K562 (cell line): ENCODE measurements at regions not wholly inside any gene's neighbourhood (a gene's known extent, or its start where the extent isn't known, plus 50 kb on each side); places are given as distances from the start of the nearest gene placed in this dataset.

Experiments
- ATAC-seq: fragments of 200-7000 bp; cut with Tn5 transposase; 3 replicates; pipeline ENCODE4 v1.9.1; 2020; ENCODE audit warnings: moderate library complexity
- BruUV-seq: library from RNA; stranded (reverse); fragments of 400-500 nt; replicated peaks from 2 replicates; lab custom pipeline; 2021; lab: Mats Ljungman, UMichigan
- CTCF ChIA-PET: fragments of 300-600 bp; formaldehyde crosslinking; extraction: SDS; loops from one replicate; lab custom pipeline; 2021; ENCODE audit warnings: low intra/inter-chr PET ratio; lab: Yijun Ruan, JAX
- POLR2A ChIA-PET: fragments of 300-600, 350-650 bp; sonication (Branson Sonifier 250); formaldehyde crosslinking; extraction: SDS; loops from one replicate; lab custom pipeline; 2021; ENCODE audit warnings: antibody characterized with exemption, inconsistent platforms; lab: Yijun Ruan, JAX
- DNase-seq, 4 experiments: peaks; one replicate each; pipeline versions ENCODE4 v3.0.0 to v3.0.0-alpha.2; 2011 to 2018; ENCODE audit warnings: low spot score in 3 of 4, mixed read lengths in 3 of 4; ENCODE audit errors: extremely low read depth in 1 of 4
- FAIRE-seq: peaks from 2 replicates; lab custom pipeline; 2011; peaks lifted over from hg19 to GRCh38; lab: Jason Lieb, UNC
- H2AFZ ChIP-seq: 2 replicates; pipeline ENCODE4 v1.6.0; 2011; ENCODE audit warnings: low read depth, low read length, control low read depth, inconsistent platforms
- H3K27ac ChIP-seq: fragments of 200-600 bp; 3 replicates; pipeline ENCODE4 v1.8.0; 2011; ENCODE audit warnings: low read depth, mild to moderate bottlenecking, control low read depth, inconsistent platforms, low read length, moderate library complexity, mixed read lengths; ENCODE audit errors: extremely low read depth
- H3K27me3 ChIP-seq, 2 experiments: fragments of 300-600 bp in 1 of 2; 2 replicates in 1 of 2; 3 replicates in 1 of 2; pipeline versions ENCODE4 v1.6.0 to v1.8.0; 2011; ENCODE audit warnings: inconsistent platforms in 2 of 2, low read length in 2 of 2, mild to moderate bottlenecking in 1 of 2, mixed read lengths in 1 of 2, moderate library complexity in 1 of 2; ENCODE audit not compliant: control insufficient read depth in 2 of 2, insufficient read depth in 2 of 2
- H3K36me3 ChIP-seq: fragments of 300-600 bp; 3 replicates; pipeline ENCODE4 v1.8.0; 2011; ENCODE audit warnings: mild to moderate bottlenecking, low read length, inconsistent platforms; ENCODE audit not compliant: control insufficient read depth, insufficient read depth
- H3K4me1 ChIP-seq, 2 experiments: fragments of 200-600 bp in 1 of 2; replicated peaks in 1 of 2; 2 replicates in 1 of 2; 3 replicates in 1 of 2; pipeline versions ENCODE4 v1.5.1 to v1.8.0; 2011; ENCODE audit warnings: inconsistent platforms in 2 of 2, low read length in 2 of 2, mild to moderate bottlenecking in 1 of 2, mixed read lengths in 1 of 2, moderate library complexity in 1 of 2; ENCODE audit not compliant: control insufficient read depth in 2 of 2, insufficient read depth in 2 of 2
- H3K4me2 ChIP-seq: 2 replicates; pipeline ENCODE4 v1.6.1; 2011; ENCODE audit warnings: low read length, control low read depth, inconsistent platforms, mixed read lengths; ENCODE audit not compliant: insufficient read depth
- H3K4me3 ChIP-seq: fragments of 200-600 bp; sonication (generic), shearing (Covaris generic); 2 replicates; pipeline ENCODE4 v1.5.1; 2016; ENCODE audit warnings: control low read depth, inconsistent platforms
- H3K79me2 ChIP-seq: fragments of 200-600 bp; 3 replicates; pipeline ENCODE4 v1.8.0; 2011; ENCODE audit warnings: low read length, inconsistent platforms; ENCODE audit not compliant: control insufficient read depth, insufficient read depth
- H3K9ac ChIP-seq, 2 experiments: 2 replicates each; pipeline versions ENCODE4 v1.6.0 to v1.6.1; 2011; ENCODE audit warnings: low read depth in 2 of 2, low read length in 2 of 2, control low read depth in 1 of 2, inconsistent platforms in 1 of 2, mild to moderate bottlenecking in 1 of 2, mixed read lengths in 1 of 2; ENCODE audit not compliant: insufficient read depth in 1 of 2
- H3K9me1 ChIP-seq: one replicate; pipeline ENCODE4 v1.6.0; 2011; ENCODE audit warnings: inconsistent platforms, mild to moderate bottlenecking, low read length, moderate library complexity; ENCODE audit not compliant: control insufficient read depth, insufficient read depth
- H3K9me3 ChIP-seq: replicated peaks from 2 replicates; pipeline ENCODE4 v1.5.1; 2011; ENCODE audit warnings: low read depth, low read length, inconsistent platforms; ENCODE audit not compliant: control insufficient read depth, insufficient read depth
- H4K20me1 ChIP-seq: replicated peaks from 2 replicates; pipeline ENCODE4 v1.6.1; 2011; ENCODE audit warnings: low read length, inconsistent platforms, mixed read lengths; ENCODE audit not compliant: control insufficient read depth, insufficient read depth
- ARNT ChIP-seq, 2 experiments: fragments of 450-650 bp; IDR thresholded peaks; 2 replicates each; pipeline ENCODE4 v1.6.1; 2016; ENCODE audit warnings: mild to moderate bottlenecking in 1 of 2
- BMI1 ChIP-seq: fragments of 150-350 bp; IDR thresholded peaks from 2 replicates; pipeline ENCODE4 v1.6.1; 2014; ENCODE audit warnings: low read length
- CBFB ChIP-seq: sonication (generic); formaldehyde crosslinking; IDR thresholded peaks from 2 replicates; pipeline ENCODE4 v1.4.0; 2020; ENCODE audit warnings: mild to moderate bottlenecking, missing genetic modification reagents
- GTF2F1 ChIP-seq: IDR thresholded peaks from 2 replicates; pipeline ENCODE4 v1.6.1; 2011; ENCODE audit warnings: low read depth, low read length, improper control_type of control experiment
- MBD2 ChIP-seq: sonication (generic); IDR thresholded peaks from 2 replicates; pipeline ENCODE4 v1.6.1; 2016; ENCODE audit warnings: low read depth, borderline replicate concordance
- NR2C1 ChIP-seq, 2 experiments: fragments of 450-650 bp; IDR thresholded peaks; 2 replicates each; pipeline ENCODE4 v1.6.1; 2017; ENCODE audit warnings: mild to moderate bottlenecking in 2 of 2, antibody characterized with exemption in 1 of 2, inconsistent platforms in 1 of 2, missing compliant biosample characterization in 1 of 2, missing genetic modification characterization in 1 of 2
- OTX1 ChIP-seq: fragments of 450-650 bp; formaldehyde crosslinking; IDR thresholded peaks from 2 replicates; pipeline ENCODE4 v1.4.0; 2022; ENCODE audit warnings: mild to moderate bottlenecking
- RAD21 ChIP-seq, 2 experiments: fragments of 250-450 bp in 1 of 2; fragments of 450-650 bp in 1 of 2; sonication (Bioruptor Pico) in 1 of 2; formaldehyde crosslinking in 1 of 2; IDR thresholded peaks in 1 of 2; conservative IDR thresholded peaks in 1 of 2; 2 replicates each; pipeline versions ENCODE4 v1.4.0 to v1.8.0; 2020 to 2022; ENCODE audit warnings: mild to moderate bottlenecking in 2 of 2, moderate library complexity in 1 of 2
- SFPQ ChIP-seq: fragments of 200-400 bp; formaldehyde crosslinking; IDR thresholded peaks from 2 replicates; pipeline ENCODE4 v1.6.1; 2017; ENCODE audit warnings: mild to moderate bottlenecking, low read depth, low read length, moderate library complexity
- SMAD4 ChIP-seq: fragments of 250-450 bp; sonication (Bioruptor Pico); conservative IDR thresholded peaks from 2 replicates; pipeline ENCODE4 v1.8.0; 2021; ENCODE audit warnings: inconsistent platforms, mild to moderate bottlenecking, moderate library complexity
- THAP7 ChIP-seq: fragments of 250-450 bp; sonication (Bioruptor Pico); IDR thresholded peaks from 2 replicates; pipeline ENCODE4 v1.5.0; 2021
- UBTF ChIP-seq, 2 experiments: IDR thresholded peaks; 2 replicates each; pipeline ENCODE4 v1.6.1; 2012; ENCODE audit warnings: improper control_type of control experiment in 2 of 2, low read depth in 2 of 2, low read length in 2 of 2, borderline replicate concordance in 1 of 2
- ZNF445 ChIP-seq: fragments of 250-450 bp; sonication (Bioruptor Pico); IDR thresholded peaks from 2 replicates; pipeline ENCODE4 v1.4.0; 2020; ENCODE audit warnings: low read depth, mild to moderate bottlenecking, moderate library complexity
- ZNF639 ChIP-seq, 2 experiments: fragments of 200-800 bp in 1 of 2; sonication (Bioruptor generic) in 1 of 2; sonication (generic) in 1 of 2; formaldehyde crosslinking in 1 of 2; IDR thresholded peaks in 1 of 2; conservative IDR thresholded peaks in 1 of 2; 2 replicates each; pipeline versions ENCODE4 v1.5.0 to v1.6.1; 2016 to 2020; ENCODE audit warnings: missing compliant biosample characterization in 1 of 2, missing genetic modification characterization in 1 of 2, missing genetic modification reagents in 1 of 2
- WGBS: fragments of 100-300 bp; shearing (Covaris generic); methylation state at CpG from one replicate; pipeline ENCODE4 v1.1.6; 2016; ENCODE audit warnings: low coverage, mixed read lengths; ENCODE audit not compliant: insufficient coverage; ENCODE audit errors: missing lambda C conversion rate; 5-methylcytosine and 5-hydroxymethylcytosine counted together
- in situ Hi-C: fragments of 300-500 bp; cut with MboI; formaldehyde crosslinking; loops from 4 replicates; pipeline ENCODE4 v1.15.0; 2018; ENCODE audit warnings: inconsistent platforms, mixed read lengths
- intact Hi-C: fragments of 100-400 bp; cut with micrococcal nuclease; formaldehyde crosslinking; loops from 2 replicates; pipeline ENCODE4 v1.14.2; 2022

GRCh38 chr11:95456714-95457491, 225.9 kb upstream of the SESN3 start:
- FAIRE-seq (no peak), DNase-seq (peak in 1 of 4 experiments; percentile 15)
- CTCF ChIA-PET, result no interaction called here
- TF ChIP-seq MBD2, result no peak
- TF ChIP-seq UBTF (IDR thresholded peaks at IDR 0.05; ENCODE audit: borderline replicate concordance in 1 of 2, low read depth in 2 of 2, low read length in 2 of 2), result no peak
- TF ChIP-seq OTX1, result no peak
- peak; percentile 34; the same call in 1 of the 2 replicates for TF ChIP-seq SMAD4
- TF ChIP-seq GTF2F1, result no peak
- no peak for TF ChIP-seq BMI1
- no peak for TF ChIP-seq SFPQ
- TF ChIP-seq RAD21 (CRISPR knock-in tag; conservative IDR thresholded peaks at IDR 0.05 in 1 of 2, IDR thresholded peaks at IDR 0.05 in 1 of 2), result peak in 1 of 2 experiments; percentile 2; a peak in 1 of 4 replicates
- TF ChIP-seq CBFB (CRISPR knock-in tag), result no peak
- no peak for TF ChIP-seq ZNF445 (CRISPR knock-in tag)
- TF ChIP-seq THAP7 (CRISPR knock-in tag), result no peak
- no peak for TF ChIP-seq ARNT (IDR thresholded peaks at IDR 0.05)
- 0 out of 4 replicates have a peak, but pooled peaks of 1 of the 2 experiments have one; percentile 24 for TF ChIP-seq ZNF639 (CRISPR knock-in tag; conservative IDR thresholded peaks at IDR 0.05 in 1 of 2, IDR thresholded peaks at IDR 0.05 in 1 of 2)
- TF ChIP-seq NR2C1 (IDR thresholded peaks at IDR 0.05), result no peak
- no peak for TF ChIP-seq NR2C1 (tag; IDR thresholded peaks at IDR 0.05)

More at GRCh38 chr11:95456714-95457491, 225.9 kb upstream of the SESN3 start:
- Histone ChIP-seq H3K9me1 (no peaks in the 10 kb centered on the region), H2AFZ (peak overlapping the region; percentile 59; the same call in 1 of the 2 replicates), H4K20me1 (no peaks in the 10 kb centered on the region), H3K4me1 (peaks cover 3 to 20% of the 10 kb centered on the region in 2 experiments; a peak in 3 of 5 replicates), H3K27me3 (no peaks in the 10 kb centered on the region), H3K27ac (no peak overlapping the region), H3K4me3 (no peak overlapping the region), H3K9ac (no peak overlapping the region), H3K79me2 (no peaks in the 10 kb centered on the region), H3K36me3 (no peaks in the 10 kb centered on the region), H3K4me2 (no peak overlapping the region), H3K9me3 (no peaks in the 10 kb centered on the region)
- no peak for ATAC-seq
- POLR2A ChIA-PET, result no interaction called here
- in situ Hi-C loops, result no loop called here
- intact Hi-C loops, result no loop called here
- BruUV-seq, result no TSS peak
- 32% methylated on average over 7 of the region's 7 CpGs for WGBS
